Nephron progenitor cell (in vitro differentiated cells): ENCODE measurements at regions not wholly inside any gene's neighbourhood (a gene's known extent, or its start where the extent isn't known, plus 50 kb on each side); places are given as distances from the start of the nearest gene placed in this dataset.

Experiments
- DNase-seq: peaks from one replicate; pipeline ENCODE4 v3.0.0; 2021
- H3K27ac Mint-ChIP-seq: 2 replicates; pipeline ENCODE4 v1.8.0; 2021; ENCODE audit warnings: mild to moderate bottlenecking, moderate library complexity, mixed read lengths
- H3K27me3 Mint-ChIP-seq: 2 replicates; pipeline ENCODE4 v1.8.0; 2021; ENCODE audit warnings: mild to moderate bottlenecking, low read depth, mixed read lengths; ENCODE audit not compliant: poor library complexity
- H3K36me3 Mint-ChIP-seq: 2 replicates; pipeline ENCODE4 v1.8.0; 2021; ENCODE audit warnings: low read depth, mixed read lengths
- H3K4me1 Mint-ChIP-seq: 2 replicates; pipeline ENCODE4 v1.8.0; 2021; ENCODE audit warnings: mixed read lengths
- H3K4me3 Mint-ChIP-seq: 2 replicates; pipeline ENCODE4 v1.8.0; 2021; ENCODE audit warnings: mild to moderate bottlenecking, moderate library complexity, mixed read lengths
- H3K9me3 Mint-ChIP-seq: 2 replicates; pipeline ENCODE4 v1.8.0; 2021; ENCODE audit warnings: mild to moderate bottlenecking, moderate library complexity, mixed read lengths
- TF ChIP-seq, protein P1 (sequence below): fragments of 200-600 bp; sonication (generic); IDR thresholded peaks from 2 replicates; pipeline ENCODE4 v1.5.0; 2021; ENCODE audit warnings: antibody characterized with exemption

DNA sequence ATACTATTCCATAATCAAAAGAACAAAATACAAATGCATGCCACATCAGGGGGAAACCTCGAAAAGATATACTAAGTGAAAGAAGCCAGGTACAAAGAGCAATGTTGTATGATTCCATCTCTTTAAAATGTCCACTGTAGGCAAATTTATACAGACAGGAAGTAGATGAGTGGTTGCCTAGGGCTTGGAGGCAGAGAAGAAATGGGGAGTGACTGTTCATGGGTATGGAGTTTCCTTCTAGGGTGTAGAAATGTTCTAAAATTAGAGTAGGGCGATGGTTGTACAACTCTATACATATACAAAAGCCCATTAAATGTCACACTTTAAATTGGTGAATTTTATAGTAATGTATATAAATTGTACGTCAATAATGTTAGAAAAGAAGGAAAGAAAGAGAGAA lies 128.1 kb downstream of the MAF start:
- TF ChIP-seq, protein P1, sequence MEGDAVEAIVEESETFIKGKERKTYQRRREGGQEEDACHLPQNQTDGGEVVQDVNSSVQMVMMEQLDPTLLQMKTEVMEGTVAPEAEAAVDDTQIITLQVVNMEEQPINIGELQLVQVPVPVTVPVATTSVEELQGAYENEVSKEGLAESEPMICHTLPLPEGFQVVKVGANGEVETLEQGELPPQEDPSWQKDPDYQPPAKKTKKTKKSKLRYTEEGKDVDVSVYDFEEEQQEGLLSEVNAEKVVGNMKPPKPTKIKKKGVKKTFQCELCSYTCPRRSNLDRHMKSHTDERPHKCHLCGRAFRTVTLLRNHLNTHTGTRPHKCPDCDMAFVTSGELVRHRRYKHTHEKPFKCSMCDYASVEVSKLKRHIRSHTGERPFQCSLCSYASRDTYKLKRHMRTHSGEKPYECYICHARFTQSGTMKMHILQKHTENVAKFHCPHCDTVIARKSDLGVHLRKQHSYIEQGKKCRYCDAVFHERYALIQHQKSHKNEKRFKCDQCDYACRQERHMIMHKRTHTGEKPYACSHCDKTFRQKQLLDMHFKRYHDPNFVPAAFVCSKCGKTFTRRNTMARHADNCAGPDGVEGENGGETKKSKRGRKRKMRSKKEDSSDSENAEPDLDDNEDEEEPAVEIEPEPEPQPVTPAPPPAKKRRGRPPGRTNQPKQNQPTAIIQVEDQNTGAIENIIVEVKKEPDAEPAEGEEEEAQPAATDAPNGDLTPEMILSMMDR = no peak
- no peak for DNase-seq
- Mint-ChIP-seq H3K9me3 (peaks cover 4% of the 10 kb centered on the region), H3K4me3 (no peak overlapping the region), H3K27me3 (peaks cover 14% of the 10 kb centered on the region), H3K4me1 (peaks cover 20% of the 10 kb centered on the region), H3K36me3 (no peaks in the 10 kb centered on the region), H3K27ac (no peak overlapping the region)

DNA sequence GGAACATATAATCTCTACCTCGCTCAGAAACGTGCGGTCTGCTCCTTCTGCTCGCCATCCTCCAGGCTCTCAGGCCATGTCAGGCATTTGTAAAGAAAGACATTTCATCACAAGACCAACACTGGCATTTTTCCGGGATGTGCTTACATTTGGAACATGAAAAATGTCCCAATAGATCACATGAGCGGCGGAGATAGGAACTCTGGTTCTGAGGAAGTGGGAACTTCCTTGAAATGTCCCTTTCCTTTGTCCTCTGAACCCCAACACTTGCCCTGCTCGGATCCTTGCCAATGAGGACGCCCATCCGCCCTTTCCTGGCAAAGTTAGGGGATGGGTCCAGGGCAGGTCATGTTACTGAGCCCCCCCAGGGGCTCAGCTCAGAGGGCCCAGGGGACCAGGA lies 130.5 kb downstream of the MAF start:
- Mint-ChIP-seq H3K36me3 (no peaks in the 10 kb centered on the region), H3K4me1 (peaks cover 33% of the 10 kb centered on the region), H3K4me3 (no peak overlapping the region), H3K9me3 (peaks cover 4% of the 10 kb centered on the region), H3K27ac (no peak overlapping the region), H3K27me3 (peaks cover 15% of the 10 kb centered on the region)
- TF ChIP-seq, protein P1 = no peak
- no peak for DNase-seq

DNA sequence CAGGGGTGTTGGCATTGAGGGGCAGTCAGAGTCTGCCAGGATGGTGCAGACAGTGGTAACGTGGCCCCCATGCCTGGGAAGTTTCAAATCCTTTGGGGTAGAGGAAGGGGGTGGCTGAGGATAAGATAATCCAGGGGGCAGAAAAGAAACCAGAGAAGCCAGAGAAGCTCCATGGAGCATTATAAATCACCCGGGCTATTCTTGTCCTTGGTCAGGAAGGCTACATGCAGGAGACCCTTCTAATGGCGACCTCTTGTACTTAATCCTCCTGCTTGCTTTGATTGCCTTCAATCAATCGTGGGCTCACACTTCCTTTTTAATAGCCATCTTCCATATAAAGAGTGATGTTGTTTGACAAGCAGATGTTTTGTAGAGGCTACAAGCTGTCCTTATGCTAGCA lies 131.9 kb downstream of the MAF start:
- Mint-ChIP-seq H3K4me3 (no peak overlapping the region), H3K27ac (peak overlapping the region; percentile 11)
- TF ChIP-seq, protein P1 = no peak

GRCh38 chr16:79468121-79468552 lies 132.4 kb downstream of the MAF start:
- DNase-seq = peak; percentile 36
- peak overlapping the region; percentile 11 for H3K27ac Mint-ChIP-seq
- peaks cover 4% of the 10 kb centered on the region for H3K9me3 Mint-ChIP-seq
- peaks cover 33% of the 10 kb centered on the region for H3K4me1 Mint-ChIP-seq
- peaks cover 18% of the 10 kb centered on the region for H3K27me3 Mint-ChIP-seq
- no peaks in the 10 kb centered on the region for H3K36me3 Mint-ChIP-seq
- H3K4me3 Mint-ChIP-seq = no peak overlapping the region
- TF ChIP-seq, protein P1 = no peak

More for the DNA sequence above, 131.9 kb downstream of the MAF start:
- H3K36me3 Mint-ChIP-seq = no peaks in the 10 kb centered on the region
- H3K9me3 Mint-ChIP-seq = peaks cover 4% of the 10 kb centered on the region
- no peak for DNase-seq
- H3K4me1 Mint-ChIP-seq = peaks cover 33% of the 10 kb centered on the region
- peaks cover 18% of the 10 kb centered on the region for H3K27me3 Mint-ChIP-seq

GRCh38 chr16:79466111-79466510 lies 134.4 kb downstream of the MAF start:
- Mint-ChIP-seq H3K27me3 (peaks cover 16% of the 10 kb centered on the region), H3K4me3 (no peak overlapping the region), H3K9me3 (no peaks in the 10 kb centered on the region), H3K4me1 (peaks cover 33% of the 10 kb centered on the region), H3K27ac (no peak overlapping the region), H3K36me3 (no peaks in the 10 kb centered on the region)
- DNase-seq = no peak
- TF ChIP-seq, protein P1 = no peak

GRCh38 chr16:79463841-79464240 lies 136.7 kb downstream of the MAF start:
- DNase-seq = no peak

More at GRCh38 chr16:79463841-79464240, 136.7 kb downstream of the MAF start:
- TF ChIP-seq, protein P1 = no peak
- Mint-ChIP-seq H3K27ac (no peak overlapping the region), H3K27me3 (peaks cover 16% of the 10 kb centered on the region), H3K36me3 (no peaks in the 10 kb centered on the region), H3K4me1 (peaks cover 27% of the 10 kb centered on the region), H3K9me3 (no peaks in the 10 kb centered on the region), H3K4me3 (no peak overlapping the region)
